ENCODE measurements at regions not wholly inside any gene's neighbourhood (a gene's known extent, or its start where the extent isn't known, plus 50 kb on each side); places are given as distances from the start of the nearest gene placed in this dataset.

- no peak for TF ChIP-seq CTCF (IDR thresholded peaks at IDR 0.05; ENCODE audit: low read length)
- TF ChIP-seq EZH2 (IDR thresholded peaks at IDR 0.05; ENCODE audit: borderline replicate concordance, low read length), result no peak
These were observed 135.9 kb upstream of the NKX1-1 start for GRCh38 chr4:1542226-1542490.
